ENCODE measurements at regions not wholly inside any gene's neighbourhood (a gene's known extent, or its start where the extent isn't known, plus 50 kb on each side); places are given as distances from the start of the nearest gene placed in this dataset.
"Not testable (repeated sequence)": the region's sequence is repeated elsewhere in the genome, so short reads cannot be mapped to it uniquely, and the experiment has no call there.

DNA sequence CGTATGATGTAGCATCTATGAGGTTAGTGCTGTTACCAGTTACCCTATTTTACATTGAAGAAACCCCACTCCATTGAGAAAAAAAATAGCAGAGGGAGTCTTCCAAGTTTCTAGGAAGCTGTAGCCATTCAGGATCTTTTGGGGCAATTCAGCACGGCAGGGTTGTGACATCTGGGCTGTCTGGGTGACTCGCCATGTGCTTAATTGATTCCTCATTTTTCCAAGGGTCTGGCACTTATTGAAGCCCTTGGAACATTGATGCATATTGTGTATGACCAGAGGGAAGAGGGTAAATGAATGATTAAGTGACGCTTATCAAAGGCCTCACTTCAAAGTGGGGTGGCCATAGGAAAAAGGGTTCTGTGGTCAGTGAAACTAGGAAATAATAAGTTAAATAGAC lies 248.7 kb downstream of the ARHGAP12 start:
- no peak for DNase-seq

GRCh38 chr10:31678575-31679516 lies 249.8 kb downstream of the ARHGAP12 start:
- DNase-seq = no peak

- DNase-seq = no peak
Measured at GRCh38 chr10:31678139-31678536, 250.5 kb downstream of the ARHGAP12 start.

DNA sequence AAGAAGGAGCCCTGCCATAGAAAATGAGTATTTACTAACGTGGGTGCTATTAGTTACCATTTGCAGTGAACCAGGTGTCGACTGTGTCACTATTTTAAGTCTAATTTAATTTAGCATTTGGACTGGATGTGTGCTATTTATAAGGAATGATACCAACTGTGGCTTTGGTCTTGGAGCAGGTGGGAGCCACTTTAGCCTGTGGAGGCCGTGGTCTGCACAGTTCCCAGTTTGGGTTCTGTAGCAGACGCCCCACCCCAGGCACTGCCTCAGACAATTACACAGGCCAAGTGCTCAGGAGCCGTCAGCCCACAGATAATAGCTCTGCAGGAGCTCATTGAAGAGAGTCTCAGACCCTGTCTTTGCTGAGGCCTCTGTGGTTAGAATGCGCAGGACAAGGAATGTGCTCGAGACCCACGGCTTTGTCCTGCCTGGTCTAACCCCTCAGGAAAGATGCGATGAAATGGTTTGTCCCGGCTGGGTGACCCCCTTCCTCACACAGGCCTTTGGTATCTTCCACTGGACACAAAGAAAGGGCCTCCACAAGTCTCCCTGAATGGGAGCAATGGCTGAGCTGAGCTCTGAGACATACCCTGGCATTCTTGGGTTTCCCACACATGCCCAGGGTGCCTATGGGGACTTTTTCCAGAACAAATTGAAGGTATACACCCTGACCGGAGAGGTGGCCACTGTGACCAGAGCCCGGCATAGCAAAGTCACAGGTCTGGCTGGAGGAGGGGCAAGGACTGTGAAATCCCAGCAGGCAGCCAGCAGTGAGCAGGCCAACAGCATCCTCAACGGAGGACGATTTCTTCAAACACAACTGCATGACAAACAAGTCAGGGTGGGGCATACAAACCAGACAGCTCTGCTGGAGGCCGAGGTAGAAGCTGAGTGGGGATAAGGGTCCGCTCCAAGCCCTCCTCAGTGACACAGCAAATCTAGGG lies 251.2 kb downstream of the ARHGAP12 start:
- DNase-seq = no peak

GRCh38 chr10:31675726-31676125 lies 252.9 kb downstream of the ARHGAP12 start:
- no peak for DNase-seq

- DNase-seq = no peak
Measured at GRCh38 chr10:31669357-31669756, 259.3 kb downstream of the ARHGAP12 start.

DNA sequence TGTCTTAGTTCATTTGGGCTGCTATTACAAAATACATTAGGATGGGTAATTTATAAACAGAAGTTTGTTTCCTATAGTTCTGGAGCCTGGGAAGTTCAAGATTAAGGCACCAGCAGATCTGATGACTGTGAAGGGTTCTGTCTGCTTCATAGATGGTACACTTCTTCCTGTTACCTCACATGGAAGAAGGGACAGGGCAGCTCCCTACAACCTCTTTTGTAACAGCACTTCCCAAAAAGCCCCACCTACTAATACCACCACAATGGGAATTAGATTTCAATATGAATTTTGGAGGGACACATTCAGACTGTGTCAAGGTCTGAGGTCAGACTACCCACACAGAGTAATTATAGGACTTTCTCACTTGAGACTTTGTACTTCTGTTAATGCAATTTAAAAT lies 260.3 kb downstream of the ARHGAP12 start:
- DNase-seq = no peak

DNA sequence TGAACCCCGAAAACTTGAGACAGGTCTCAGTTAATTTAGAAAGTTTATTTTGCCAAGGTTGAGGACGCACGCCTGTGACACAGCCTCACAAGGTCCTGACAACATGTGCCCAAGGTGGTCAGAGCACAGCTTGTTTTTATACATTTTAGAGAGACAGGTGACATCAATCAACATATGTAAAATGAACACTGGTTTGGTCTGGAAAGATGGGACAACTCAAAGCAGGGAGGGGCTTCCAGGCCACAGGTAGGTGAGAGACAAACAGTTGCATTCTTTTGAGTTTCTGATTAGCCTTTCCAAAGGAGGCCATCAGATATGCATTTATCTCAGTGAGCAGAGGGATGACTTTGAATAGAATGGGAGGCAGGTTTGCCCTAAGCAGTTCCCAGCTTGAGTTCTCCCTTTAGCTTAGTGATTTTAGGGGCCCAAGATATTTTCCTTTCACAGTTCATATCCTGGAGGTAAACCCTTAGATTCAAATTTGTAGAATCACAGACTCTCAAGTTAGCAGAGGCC lies 262.8 kb downstream of the ARHGAP12 start:
- not testable (repeated sequence) for DNase-seq

DNA sequence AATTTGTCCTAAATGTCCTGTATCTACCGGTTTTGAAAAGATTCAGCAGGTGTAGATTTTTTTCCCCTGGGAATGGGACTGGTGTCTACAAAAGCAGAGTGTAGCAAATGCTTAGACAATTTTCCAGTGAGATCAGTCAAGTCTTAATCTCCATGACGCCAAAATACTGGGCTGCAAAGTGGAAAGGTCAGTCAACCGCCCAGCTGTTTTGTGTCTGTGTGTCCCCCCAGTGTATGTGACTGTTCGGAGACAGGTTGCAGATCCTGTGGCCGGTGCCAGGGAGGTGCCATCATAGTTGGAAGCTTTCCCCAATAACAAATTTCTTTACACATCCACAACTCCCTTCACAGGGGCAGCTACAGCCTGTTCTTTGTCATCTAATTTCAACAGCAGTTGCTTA lies 263.8 kb downstream of the ARHGAP12 start:
- no peak for DNase-seq

DNA sequence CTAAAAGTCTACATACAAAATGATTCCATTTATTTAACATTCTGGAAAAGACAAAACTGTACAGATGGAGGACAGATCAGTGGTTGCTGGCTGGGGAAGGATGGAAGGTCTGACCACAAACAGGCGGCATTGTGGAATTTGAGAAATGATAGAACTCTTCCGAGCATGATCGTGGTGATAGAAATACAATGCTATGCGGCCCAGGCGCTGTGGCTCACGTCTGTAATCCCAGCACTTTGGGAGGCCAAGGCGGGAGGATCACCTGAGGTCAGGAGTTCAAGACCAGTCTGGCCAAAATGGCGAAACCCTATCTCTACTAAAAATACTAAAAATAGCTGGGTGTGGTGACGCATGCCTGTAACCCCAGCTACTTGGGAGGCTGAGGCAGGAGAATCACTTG lies 264.6 kb downstream of the ARHGAP12 start:
- DNase-seq = not testable (repeated sequence)

- DNase-seq = no peak
Measured at GRCh38 chr10:31660300-31660699, 268.3 kb downstream of the ARHGAP12 start.

DNA sequence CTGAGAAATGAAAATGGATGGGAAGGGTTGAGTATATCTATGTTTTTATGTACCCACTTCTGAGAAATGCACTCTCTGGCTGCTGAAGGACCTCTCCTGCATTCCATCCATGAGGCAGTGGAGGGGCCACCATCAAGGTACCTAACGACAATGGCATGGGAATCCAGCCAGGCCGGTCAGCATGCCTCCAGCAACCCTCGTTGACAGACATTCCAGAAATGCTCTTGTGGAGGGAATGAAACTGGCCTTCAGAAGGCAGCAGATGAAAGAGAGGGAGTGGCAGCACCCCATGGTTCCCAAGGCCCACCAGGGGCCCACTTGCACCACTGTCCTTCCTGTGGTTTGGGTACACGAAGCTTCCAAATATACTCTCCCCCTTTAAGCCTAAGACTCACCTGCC lies 269.0 kb downstream of the ARHGAP12 start:
- no peak for DNase-seq

DNA sequence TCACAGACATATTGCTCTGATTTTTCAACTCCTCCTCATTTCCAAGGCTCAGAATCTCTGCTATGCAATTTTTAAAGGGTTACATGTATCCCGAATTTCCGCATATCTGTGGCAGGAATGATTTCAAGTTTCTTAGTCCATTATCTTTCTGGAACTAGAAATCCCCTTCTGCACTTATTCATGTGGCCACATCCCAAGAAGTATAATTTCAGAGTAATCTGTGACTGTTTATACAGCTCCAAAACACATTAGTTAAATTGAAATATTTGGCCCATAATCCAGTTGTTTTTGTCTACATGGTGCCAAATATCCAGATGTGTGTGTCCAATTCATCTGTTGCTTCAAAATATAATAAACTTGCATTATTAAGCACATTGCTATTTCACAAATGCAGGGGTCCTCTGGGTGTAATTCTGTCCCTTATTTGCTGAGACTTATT lies 271.2 kb downstream of the ARHGAP12 start:
- no peak for DNase-seq

GRCh38 chr10:31656851-31657433 lies 271.7 kb downstream of the ARHGAP12 start:
- DNase-seq = no peak

DNA sequence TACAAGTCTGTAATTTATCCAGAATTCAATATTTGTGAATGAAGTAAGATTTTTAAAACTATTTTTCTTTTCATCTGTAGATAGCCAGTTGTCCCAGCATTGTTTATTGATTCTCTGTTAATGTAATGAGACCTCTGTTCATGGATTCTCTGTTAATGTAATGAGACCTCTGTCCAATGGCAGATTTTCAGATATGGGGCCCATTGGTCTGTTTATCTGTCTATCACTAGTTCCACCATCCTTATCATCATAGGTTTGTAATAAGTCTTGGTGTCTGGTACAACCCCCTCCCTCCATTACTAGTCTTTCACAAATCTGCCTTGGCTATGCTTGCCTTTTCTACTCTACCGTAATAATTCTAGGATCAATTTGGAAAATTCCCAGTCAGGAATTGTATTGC lies 276.6 kb downstream of the ARHGAP12 start:
- no peak for DNase-seq

- no peak for DNase-seq
Measured at GRCh38 chr10:31650010-31650409, 278.6 kb downstream of the ARHGAP12 start.

GRCh38 chr10:31648966-31649365 lies 279.7 kb downstream of the ARHGAP12 start:
- DNase-seq = no peak

GRCh38 chr10:31647861-31648260 lies 280.8 kb downstream of the ARHGAP12 start:
- no peak for DNase-seq

GRCh38 chr10:31646519-31646918 lies 282.1 kb downstream of the ARHGAP12 start:
- DNase-seq = no peak

- DNase-seq = no peak
Measured at GRCh38 chr10:31645786-31646185, 282.8 kb downstream of the ARHGAP12 start.

DNA sequence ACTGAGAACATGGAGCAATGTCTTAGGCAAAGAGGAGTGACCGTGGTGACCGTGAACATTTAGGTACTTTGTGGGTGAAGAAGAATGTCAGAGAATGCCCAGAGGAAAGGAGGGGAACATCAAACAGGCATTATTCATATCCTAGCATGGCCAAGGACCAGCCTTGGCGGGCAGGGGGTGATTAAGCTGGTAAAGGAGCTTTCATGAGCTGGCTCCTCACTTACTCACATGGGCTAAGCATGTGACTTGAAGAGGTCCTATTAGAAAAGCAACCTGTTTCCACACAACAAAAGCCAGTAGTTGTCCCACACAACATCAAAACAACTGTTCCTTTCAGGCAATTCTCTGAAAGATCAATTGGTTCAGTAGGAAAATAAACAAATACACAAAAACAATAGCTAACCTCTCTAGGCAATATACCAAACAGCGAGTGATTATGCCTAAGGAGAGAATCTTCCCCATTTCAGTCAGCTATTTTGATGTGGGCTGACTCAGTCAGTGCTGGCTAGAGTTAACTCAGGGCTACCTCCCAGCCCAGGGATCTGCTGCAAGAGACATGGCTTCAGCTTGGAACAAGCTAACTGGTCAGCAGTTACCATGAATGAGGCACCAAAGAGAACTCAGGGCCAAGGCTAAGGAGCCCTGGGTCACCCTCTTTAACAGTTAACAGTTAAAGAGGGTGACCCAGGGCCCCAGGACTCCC lies 283.5 kb downstream of the ARHGAP12 start:
- no peak for DNase-seq

DNA sequence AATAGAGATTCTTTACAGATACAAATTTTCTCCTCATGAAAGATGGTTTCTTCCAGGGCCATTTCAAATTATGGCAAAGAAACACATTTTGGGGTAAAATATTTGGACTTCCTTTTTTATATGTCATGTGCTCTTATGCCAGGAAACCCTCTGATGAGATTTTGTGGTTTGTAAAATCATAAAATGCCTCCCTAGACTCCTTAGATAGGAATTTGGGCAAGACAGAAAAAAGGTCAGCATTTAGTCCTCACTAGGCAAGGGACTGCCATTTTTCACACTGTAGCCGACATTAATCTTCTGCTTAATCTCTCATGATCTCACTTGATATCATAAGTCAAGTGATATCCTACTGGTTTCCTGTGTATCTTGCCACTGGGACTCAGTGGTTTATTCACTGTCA lies 286.4 kb downstream of the ARHGAP12 start:
- no peak for DNase-seq

All from activated CD4-positive, alpha-beta T cell treated with anti-CD3 and anti-CD28 coated beads for 4 hours (primary cell).